SK-N-SH (cell line): ENCODE measurements at regions not wholly inside any gene's neighbourhood (a gene's known extent, or its start where the extent isn't known, plus 50 kb on each side); places are given as distances from the start of the nearest gene placed in this dataset.

Source experiments
- CTCF ChIA-PET: fragments of 300-600, 350-600 bp; formaldehyde crosslinking; extraction: SDS; loops from one replicate; lab custom pipeline; 2021; lab: Yijun Ruan, JAX
- POLR2A ChIA-PET: fragments of 350-600 bp; sonication (Branson Sonifier 250); formaldehyde crosslinking; extraction: SDS; loops from one replicate; lab custom pipeline; 2020; ENCODE audit warnings: antibody characterized with exemption, inconsistent platforms; lab: Yijun Ruan, JAX
- DNase-seq: peaks from one replicate; pipeline ENCODE4 v3.0.0; 2012
- H2AFZ ChIP-seq: fragments of 200-600 bp; sonication (generic); 2 replicates; pipeline ENCODE4 v1.8.1; 2016; ENCODE audit warnings: antibody characterized with exemption, mild to moderate bottlenecking, low read depth
- H3F3A ChIP-seq: fragments of 200-600 bp; sonication (generic); replicated peaks from 2 replicates; pipeline ENCODE3; 2016; ENCODE audit warnings: antibody characterized with exemption, mild to moderate bottlenecking; ENCODE audit not compliant: insufficient read depth
- H3K27ac ChIP-seq, 2 experiments: fragments of 200-500 bp in 1 of 2; fragments of 200-600 bp in 1 of 2; sonication (Bioruptor generic) in 1 of 2; sonication (generic), shearing (Covaris generic) in 1 of 2; 2 replicates each; pipeline versions ENCODE4 v1.5.1 to v1.6.1; 2014 to 2016; ENCODE audit warnings: low read depth in 2 of 2, inconsistent platforms in 1 of 2, low read length in 1 of 2, mild to moderate bottlenecking in 1 of 2, mixed read lengths in 1 of 2
- H3K27me3 ChIP-seq: fragments of 200-600 bp; sonication (generic), shearing (Covaris generic); 2 replicates; pipeline ENCODE4 v1.6.1; 2016; ENCODE audit warnings: mixed run types; ENCODE audit not compliant: insufficient read depth
- H3K36me3 ChIP-seq, 2 experiments: fragments of 200-500 bp in 1 of 2; fragments of 200-600 bp in 1 of 2; sonication (Bioruptor generic) in 1 of 2; sonication (generic) in 1 of 2; replicated peaks in 1 of 2; 2 replicates each; pipeline versions ENCODE3 to v1.5.1; 2014 to 2016; ENCODE audit warnings: low read length in 1 of 2, mild to moderate bottlenecking in 1 of 2; ENCODE audit not compliant: insufficient read depth in 2 of 2, control insufficient read depth in 1 of 2
- H3K4me1 ChIP-seq, 2 experiments: fragments of 200-500 bp in 1 of 2; fragments of 200-600 bp in 1 of 2; sonication (Bioruptor generic) in 1 of 2; sonication (generic), shearing (Covaris generic) in 1 of 2; 2 replicates each; pipeline versions ENCODE4 v1.5.1 to v1.6.1; 2014 to 2016; ENCODE audit warnings: low read depth in 1 of 2, low read length in 1 of 2, mixed run types in 1 of 2; ENCODE audit not compliant: insufficient read depth in 2 of 2, control insufficient read depth in 1 of 2
- H3K4me2 ChIP-seq: fragments of 200-600 bp; sonication (generic), shearing (Covaris generic); 2 replicates; pipeline ENCODE4 v1.6.1; 2017; ENCODE audit warnings: mixed run types
- H3K4me3 ChIP-seq, 2 experiments: fragments of 200-500 bp in 1 of 2; fragments of 200-600 bp in 1 of 2; sonication (Bioruptor generic) in 1 of 2; sonication (generic), shearing (Covaris generic) in 1 of 2; 2 replicates each; pipeline versions ENCODE4 v1.5.1 to v1.8.1; 2014 to 2016; ENCODE audit warnings: low read depth in 2 of 2, inconsistent platforms in 1 of 2, low read length in 1 of 2, mild to moderate bottlenecking in 1 of 2, mixed read lengths in 1 of 2, moderate library complexity in 1 of 2
- H3K79me2 ChIP-seq: fragments of 200-600 bp; sonication (generic); 2 replicates; pipeline ENCODE4 v1.8.1; 2017; ENCODE audit warnings: mild to moderate bottlenecking; ENCODE audit not compliant: insufficient read depth
- H3K9ac ChIP-seq: fragments of 200-600 bp; sonication (generic); 2 replicates; pipeline ENCODE4 v1.6.1; 2017; ENCODE audit warnings: mixed run types
- H3K9me2 ChIP-seq: fragments of 200-600 bp; sonication (generic); 2 replicates; pipeline ENCODE4 v1.6.1; 2017; ENCODE audit warnings: mixed run types
- H3K9me3 ChIP-seq: fragments of 200-600 bp; sonication (generic); 2 replicates; pipeline ENCODE4 v1.6.1; 2017; ENCODE audit warnings: mixed run types, mild to moderate bottlenecking, moderate library complexity
- H4K20me1 ChIP-seq: fragments of 200-600 bp; sonication (generic); 2 replicates; pipeline ENCODE4 v1.6.1; 2017; ENCODE audit warnings: mild to moderate bottlenecking, mixed run types; ENCODE audit not compliant: insufficient read depth
- CHD2 ChIP-seq: fragments of 150-350 bp; IDR thresholded peaks from 2 replicates; pipeline ENCODE4 v1.6.1; 2018; ENCODE audit warnings: low read length; ENCODE audit not compliant: partially characterized antibody
- CTCF ChIP-seq: fragments of 200-600 bp; sonication (generic); IDR thresholded peaks from 2 replicates; pipeline ENCODE4 v1.6.1; 2017; ENCODE audit warnings: antibody characterized with exemption, mild to moderate bottlenecking, moderate library complexity
- ELF1 ChIP-seq: IDR thresholded peaks from 2 replicates; pipeline ENCODE4 v1.4.0; 2012
- EP300 ChIP-seq, 2 experiments: IDR thresholded peaks; 2 replicates each; pipeline versions ENCODE4 v1.4.0 to v1.6.1; 2012; ENCODE audit warnings: borderline replicate concordance in 1 of 2, low read depth in 1 of 2, low read length in 1 of 2
- FOSL2 ChIP-seq: IDR thresholded peaks from 2 replicates; pipeline ENCODE4 v1.4.0; 2012; ENCODE audit warnings: low read depth, mild to moderate bottlenecking, moderate library complexity, borderline replicate concordance
- FOXJ3 ChIP-seq: sonication (generic); formaldehyde crosslinking; IDR thresholded peaks from 2 replicates; pipeline ENCODE4 v1.5.1; 2020; ENCODE audit warnings: mild to moderate bottlenecking, missing genetic modification reagents
- FOXM1 ChIP-seq: IDR thresholded peaks from 2 replicates; pipeline ENCODE4 v1.4.0; 2012; ENCODE audit warnings: low read depth, mild to moderate bottlenecking
- GATA2 ChIP-seq: sonication (generic); formaldehyde crosslinking; IDR thresholded peaks from 2 replicates; pipeline ENCODE4 v1.5.0; 2020; ENCODE audit warnings: mild to moderate bottlenecking, missing genetic modification reagents
- IRF3 ChIP-seq: fragments of 150-350 bp; IDR thresholded peaks from 2 replicates; pipeline ENCODE4 v1.6.1; 2016; ENCODE audit warnings: mild to moderate bottlenecking, low read depth, low read length
- JUND ChIP-seq: IDR thresholded peaks from 2 replicates; pipeline ENCODE4 v1.4.0; 2012
- MEF2A ChIP-seq: IDR thresholded peaks from 2 replicates; pipeline ENCODE4 v1.4.0; 2012; ENCODE audit warnings: low read depth, borderline replicate concordance
- POLR2AphosphoS5 ChIP-seq: IDR thresholded peaks from 2 replicates; pipeline ENCODE4 v1.6.1; 2012; ENCODE audit warnings: low read depth, low read length
- RAD21 ChIP-seq: IDR thresholded peaks from 2 replicates; pipeline ENCODE4 v1.6.1; 2012; ENCODE audit warnings: mild to moderate bottlenecking, low read length
- REST ChIP-seq: IDR thresholded peaks from 2 replicates; pipeline ENCODE4 v1.6.1; 2012; ENCODE audit warnings: mild to moderate bottlenecking, low read depth, low read length, moderate library complexity
- RXRA ChIP-seq: IDR thresholded peaks from 2 replicates; pipeline ENCODE4 v1.4.0; 2012; ENCODE audit warnings: low read depth, mild to moderate bottlenecking, borderline replicate concordance
- TAF1 ChIP-seq: IDR thresholded peaks from 2 replicates; pipeline ENCODE4 v1.6.1; 2012; ENCODE audit warnings: low read depth, mild to moderate bottlenecking, low read length, moderate library complexity, borderline replicate concordance
- TCF12 ChIP-seq: IDR thresholded peaks from 2 replicates; pipeline ENCODE4 v1.4.0; 2012
- USF1 ChIP-seq: IDR thresholded peaks from 2 replicates; pipeline ENCODE4 v1.4.0; 2012; ENCODE audit warnings: low read depth, borderline replicate concordance
- USF2 ChIP-seq: fragments of 150-350 bp; IDR thresholded peaks from 2 replicates; pipeline ENCODE4 v1.6.1; 2017; ENCODE audit warnings: antibody characterized with exemption, low read length, low read depth, borderline replicate concordance
- WGBS: methylation state at CpG from one replicate; pipeline ENCODE4 v1.1.6; 2017; ENCODE audit warnings: low lambda C conversion rate; 5-methylcytosine and 5-hydroxymethylcytosine counted together

- no peaks in the 10 kb centered on the region for H3K36me3 ChIP-seq
- H3F3A ChIP-seq: no peaks in the 10 kb centered on the region
- ChIA-PET POLR2A (no interaction called here), CTCF (interaction anchor here (0.7 to 1.8 kb wide), 2 partner anchors 10 to 249 kb away, joined by 3 to 5 read pairs; no protein-coding TSS in a partner anchor)
- no peaks in the 10 kb centered on the region for H3K79me2 ChIP-seq
- no peaks in the 10 kb centered on the region for H3K9me3 ChIP-seq
- H3K4me1 ChIP-seq: no peaks in the 10 kb centered on the region
- H3K27me3 ChIP-seq: no peaks in the 10 kb centered on the region
- H3K4me2 ChIP-seq: no peak overlapping the region
- no peaks in the 10 kb centered on the region for H4K20me1 ChIP-seq
- H3K27ac ChIP-seq: no peak overlapping the region
- no peak overlapping the region for H3K9ac ChIP-seq
- H2AFZ ChIP-seq: no peak overlapping the region
- no peak overlapping the region for H3K4me3 ChIP-seq
- DNase-seq: no peak
- TF ChIP-seq EP300 (IDR thresholded peaks at IDR 0.05; ENCODE audit: borderline replicate concordance in 1 of 2, low read depth in 1 of 2, low read length in 1 of 2) (no peak), USF2 (no peak), FOXJ3 (no peak), FOXM1 (no peak), IRF3 (no peak), CHD2 (no peak), TCF12 (no peak), REST (no peak), JUND (no peak), FOSL2 (no peak), GATA2 (no peak), RXRA (no peak)
- 11% methylated on average over 7 of the region's 7 CpGs for WGBS
- H3K9me2 ChIP-seq: no peaks in the 10 kb centered on the region
Observed at GRCh38 chr7:156514851-156515250, 125.7 kb upstream of the RNF32 start.

- CTCF ChIA-PET: no interaction called here
- TF ChIP-seq USF1 (no peak), EP300 (IDR thresholded peaks at IDR 0.05; ENCODE audit: borderline replicate concordance in 1 of 2, low read depth in 1 of 2, low read length in 1 of 2) (no peak), MEF2A (no peak), IRF3 (no peak), POLR2AphosphoS5 (no peak), RAD21 (no peak), CHD2 (no peak), ELF1 (no peak), TAF1 (no peak), CTCF (no peak)
Observed at GRCh38 chr7:156511426-156511825, 129.1 kb upstream of the RNF32 start.

More at GRCh38 chr7:156511426-156511825, 129.1 kb upstream of the RNF32 start:
- no peaks in the 10 kb centered on the region for H4K20me1 ChIP-seq
- 4% methylated on average over 2 of the region's 2 CpGs for WGBS
- H3K4me1 ChIP-seq: no peaks in the 10 kb centered on the region
- H3K79me2 ChIP-seq: no peaks in the 10 kb centered on the region
- no peaks in the 10 kb centered on the region for H3F3A ChIP-seq
- H3K4me3 ChIP-seq: no peak overlapping the region
- no peaks in the 10 kb centered on the region for H3K9me2 ChIP-seq
- H3K9me3 ChIP-seq: no peaks in the 10 kb centered on the region
- H3K27me3 ChIP-seq: no peaks in the 10 kb centered on the region
- no peak overlapping the region for H3K27ac ChIP-seq
- no peaks in the 10 kb centered on the region for H3K36me3 ChIP-seq
- no peak overlapping the region for H3K4me2 ChIP-seq
- H3K9ac ChIP-seq: no peak overlapping the region
- DNase-seq: no peak
- POLR2A ChIA-PET: no interaction called here
- H2AFZ ChIP-seq: no peak overlapping the region
